NT2/D1 (cell line): ENCODE measurements at regions not wholly inside any gene's neighbourhood (a gene's known extent, or its start where the extent isn't known, plus 50 kb on each side); places are given as distances from the start of the nearest gene placed in this dataset.

Experiments used
- DNase-seq: peaks from one replicate; pipeline ENCODE4 v3.0.0-alpha.2; 2011; ENCODE audit warnings: low read depth, low spot score
- H3K27me3 ChIP-seq: 2 replicates; pipeline ENCODE4 v1.6.0; 2011; ENCODE audit warnings: mild to moderate bottlenecking; ENCODE audit not compliant: insufficient read length, insufficient read depth
- H3K36me3 ChIP-seq: 2 replicates; pipeline ENCODE4 v1.6.1; 2011; ENCODE audit warnings: mild to moderate bottlenecking, low read length, mixed read lengths; ENCODE audit not compliant: insufficient read depth, insufficient read length
- H3K4me1 ChIP-seq: 2 replicates; pipeline ENCODE4 v1.5.1; 2011; ENCODE audit not compliant: insufficient read depth, insufficient read length
- H3K4me3 ChIP-seq: 2 replicates; pipeline ENCODE4 v1.5.1; 2011; ENCODE audit warnings: low read depth; ENCODE audit not compliant: insufficient read length
- H3K9ac ChIP-seq: 2 replicates; pipeline ENCODE4 v1.6.0; 2011; ENCODE audit warnings: low read depth; ENCODE audit not compliant: insufficient read length
- H3K9me3 ChIP-seq: 2 replicates; pipeline ENCODE4 v1.5.1; 2011; ENCODE audit warnings: mild to moderate bottlenecking, low read length; ENCODE audit not compliant: insufficient read depth
- SUZ12 ChIP-seq: IDR thresholded peaks from 2 replicates; pipeline ENCODE4 v1.6.1; 2011; ENCODE audit not compliant: insufficient read length, insufficient read depth; ENCODE audit errors: extremely low read depth
- YY1 ChIP-seq: IDR thresholded peaks from 2 replicates; pipeline ENCODE4 v1.6.1; 2011; ENCODE audit not compliant: insufficient read length, insufficient read depth
- ZNF274 ChIP-seq: IDR thresholded peaks from 2 replicates; pipeline ENCODE4 v1.6.1; 2011; ENCODE audit warnings: mild to moderate bottlenecking, low read depth, low read length

- TF ChIP-seq YY1 (no peak), ZNF274 (no peak), SUZ12 (no peak)
- peaks cover 7% of the 10 kb centered on the region for H3K36me3 ChIP-seq
- no peak for DNase-seq
These were observed 56.4 kb upstream of the NPAS1 start for GRCh38 chr19:46963093-46963734.

GRCh38 chr19:46967578-46968032 is 52.0 kb upstream of the NPAS1 start:
- Histone ChIP-seq H3K36me3 (peaks cover 21% of the 10 kb centered on the region), H3K4me1 (no peaks in the 10 kb centered on the region), H3K27me3 (no peaks in the 10 kb centered on the region), H3K9me3 (no peaks in the 10 kb centered on the region), H3K9ac (no peak overlapping the region), H3K4me3 (no peak overlapping the region)
- TF ChIP-seq SUZ12 (no peak), YY1 (no peak), ZNF274 (no peak)
- DNase-seq: no peak

More at GRCh38 chr19:46963093-46963734, 56.4 kb upstream of the NPAS1 start:
- Histone ChIP-seq H3K9me3 (no peaks in the 10 kb centered on the region), H3K27me3 (no peaks in the 10 kb centered on the region), H3K4me1 (no peaks in the 10 kb centered on the region), H3K9ac (no peak overlapping the region), H3K4me3 (no peak overlapping the region)
